Hepatocyte (in vitro differentiated cells): ENCODE measurements at regions not wholly inside any gene's neighbourhood (a gene's known extent, or its start where the extent isn't known, plus 50 kb on each side); places are given as distances from the start of the nearest gene placed in this dataset.

Experiments used
- DNase-seq: peaks from one replicate; pipeline ENCODE4 v3.0.0-alpha.2; 2016; ENCODE audit warnings: low spot score
- H2AFZ ChIP-seq: fragments of 200-600 bp; sonication (generic); 2 replicates; pipeline ENCODE4 v1.6.0; 2016; ENCODE audit warnings: antibody characterized with exemption, mild to moderate bottlenecking
- H3K27ac ChIP-seq: fragments of 200-600 bp; sonication (generic); 2 replicates; pipeline ENCODE4 v1.5.1; 2016; ENCODE audit warnings: mild to moderate bottlenecking
- H3K27me3 ChIP-seq: fragments of 200-600 bp; sonication (generic); 2 replicates; pipeline ENCODE4 v1.6.1; 2016
- H3K36me3 ChIP-seq: fragments of 200-600 bp; sonication (generic); replicated peaks from 2 replicates; pipeline ENCODE4 v1.5.1; 2016; ENCODE audit warnings: low read depth; ENCODE audit not compliant: insufficient read depth
- H3K4me1 ChIP-seq: fragments of 200-600 bp; sonication (generic); 2 replicates; pipeline ENCODE4 v1.5.1; 2016; ENCODE audit warnings: mild to moderate bottlenecking, moderate library complexity; ENCODE audit not compliant: insufficient read depth
- H3K4me2 ChIP-seq: fragments of 200-600 bp; sonication (generic); 2 replicates; pipeline ENCODE4 v1.6.0; 2016
- H3K4me3 ChIP-seq: fragments of 200-600 bp; sonication (generic); 2 replicates; pipeline ENCODE4 v1.5.1; 2016; ENCODE audit warnings: mild to moderate bottlenecking
- H3K79me2 ChIP-seq: fragments of 200-600 bp; sonication (generic); 2 replicates; pipeline ENCODE4 v1.6.0; 2017; ENCODE audit warnings: mild to moderate bottlenecking
- H3K9me2 ChIP-seq: fragments of 200-600 bp; sonication (generic); replicated peaks from 2 replicates; pipeline ENCODE4 v1.6.0; 2017; ENCODE audit warnings: mild to moderate bottlenecking; ENCODE audit not compliant: insufficient read depth
- H3K9me3 ChIP-seq: fragments of 200-600 bp; sonication (generic); 2 replicates; pipeline ENCODE4 v1.5.1; 2016; ENCODE audit warnings: low read depth, mild to moderate bottlenecking
- H4K20me1 ChIP-seq: fragments of 200-600 bp; sonication (generic); 2 replicates; pipeline ENCODE4 v1.6.0; 2016; ENCODE audit warnings: mild to moderate bottlenecking; ENCODE audit not compliant: insufficient read depth, poor library complexity, severe bottlenecking
- EZH2 ChIP-seq: fragments of 200-600 bp; sonication (generic); IDR thresholded peaks from 2 replicates; pipeline ENCODE4 v1.6.1; 2016; ENCODE audit warnings: antibody characterized with exemption, mild to moderate bottlenecking, borderline replicate concordance
- EZH2phosphoT487 ChIP-seq: fragments of 200-600 bp; sonication (generic); IDR thresholded peaks from one replicate; pipeline ENCODE4 v1.6.1; 2018; ENCODE audit warnings: antibody characterized with exemption, mild to moderate bottlenecking, low read depth, moderate library complexity; ENCODE audit not compliant: unreplicated experiment, severe bottlenecking
- WGBS: methylation state at CpG from one replicate; pipeline ENCODE4 v1.1.6; 2016; ENCODE audit warnings: low lambda C conversion rate; ENCODE audit errors: missing lambda C conversion rate; 5-methylcytosine and 5-hydroxymethylcytosine counted together
- TF ChIP-seq, protein P1 (sequence below): fragments of 200-600 bp; sonication (generic); IDR thresholded peaks from 2 replicates; pipeline ENCODE4 v1.5.1; 2016; ENCODE audit warnings: antibody characterized with exemption, mild to moderate bottlenecking; ENCODE audit not compliant: poor library complexity

DNA sequence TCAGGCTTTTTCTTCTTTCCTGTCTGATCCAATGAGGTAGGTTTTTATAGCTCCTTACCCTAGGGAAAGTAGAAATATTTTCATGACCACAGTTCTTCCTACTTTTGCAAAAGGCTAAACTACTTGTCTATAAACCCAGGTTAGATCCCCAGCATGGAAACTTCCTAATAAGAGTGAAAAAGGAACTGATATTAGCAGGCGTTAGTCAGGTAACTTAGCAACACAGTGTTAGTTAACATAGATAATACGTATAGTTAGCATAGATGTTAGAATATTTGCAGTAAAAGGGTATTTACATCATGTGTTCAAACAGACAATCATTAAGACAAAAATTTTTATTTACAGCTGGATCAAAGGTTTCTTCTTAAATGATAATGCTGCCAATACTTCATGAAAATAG lies 162.9 kb upstream of the DAB2 start:
- WGBS, result 77% methylated on average over 2 of the region's 2 CpGs
- Histone ChIP-seq H3K79me2 (no peaks in the 10 kb centered on the region), H3K27me3 (no peaks in the 10 kb centered on the region), H3K4me2 (no peak overlapping the region), H3K4me3 (no peak overlapping the region), H4K20me1 (no peaks in the 10 kb centered on the region), H3K27ac (no peak overlapping the region), H3K9me2 (no peaks in the 10 kb centered on the region), H3K4me1 (no peaks in the 10 kb centered on the region), H2AFZ (no peak overlapping the region), H3K9me3 (no peaks in the 10 kb centered on the region), H3K36me3 (no peaks in the 10 kb centered on the region)
- no peak for DNase-seq
- TF ChIP-seq EZH2phosphoT487 (no peak), EZH2 (no peak)
- TF ChIP-seq, protein P1, sequence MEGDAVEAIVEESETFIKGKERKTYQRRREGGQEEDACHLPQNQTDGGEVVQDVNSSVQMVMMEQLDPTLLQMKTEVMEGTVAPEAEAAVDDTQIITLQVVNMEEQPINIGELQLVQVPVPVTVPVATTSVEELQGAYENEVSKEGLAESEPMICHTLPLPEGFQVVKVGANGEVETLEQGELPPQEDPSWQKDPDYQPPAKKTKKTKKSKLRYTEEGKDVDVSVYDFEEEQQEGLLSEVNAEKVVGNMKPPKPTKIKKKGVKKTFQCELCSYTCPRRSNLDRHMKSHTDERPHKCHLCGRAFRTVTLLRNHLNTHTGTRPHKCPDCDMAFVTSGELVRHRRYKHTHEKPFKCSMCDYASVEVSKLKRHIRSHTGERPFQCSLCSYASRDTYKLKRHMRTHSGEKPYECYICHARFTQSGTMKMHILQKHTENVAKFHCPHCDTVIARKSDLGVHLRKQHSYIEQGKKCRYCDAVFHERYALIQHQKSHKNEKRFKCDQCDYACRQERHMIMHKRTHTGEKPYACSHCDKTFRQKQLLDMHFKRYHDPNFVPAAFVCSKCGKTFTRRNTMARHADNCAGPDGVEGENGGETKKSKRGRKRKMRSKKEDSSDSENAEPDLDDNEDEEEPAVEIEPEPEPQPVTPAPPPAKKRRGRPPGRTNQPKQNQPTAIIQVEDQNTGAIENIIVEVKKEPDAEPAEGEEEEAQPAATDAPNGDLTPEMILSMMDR, result no peak

- H3K4me2 ChIP-seq, result no peak overlapping the region
- no peak overlapping the region for H2AFZ ChIP-seq
- TF ChIP-seq, protein P1, result no peak
- no peak for TF ChIP-seq EZH2phosphoT487
- TF ChIP-seq EZH2, result no peak
- no peaks in the 10 kb centered on the region for H3K9me2 ChIP-seq
- H3K27me3 ChIP-seq, result no peaks in the 10 kb centered on the region
- 91% methylated on average over 9 of the region's 9 CpGs for WGBS
- no peaks in the 10 kb centered on the region for H3K79me2 ChIP-seq
- no peaks in the 10 kb centered on the region for H3K36me3 ChIP-seq
- H3K4me1 ChIP-seq, result peaks cover 3% of the 10 kb centered on the region
- no peaks in the 10 kb centered on the region for H4K20me1 ChIP-seq
- no peak overlapping the region for H3K27ac ChIP-seq
- H3K4me3 ChIP-seq, result no peak overlapping the region
- no peak for DNase-seq
- no peaks in the 10 kb centered on the region for H3K9me3 ChIP-seq
Measured at GRCh38 chr5:39586185-39586584, 161.4 kb upstream of the DAB2 start.

GRCh38 chr5:39584927-39585326 lies 160.1 kb upstream of the DAB2 start:
- no peaks in the 10 kb centered on the region for H3K9me2 ChIP-seq
- no peak overlapping the region for H3K27ac ChIP-seq
- H3K79me2 ChIP-seq, result no peaks in the 10 kb centered on the region
- DNase-seq, result no peak
- H3K9me3 ChIP-seq, result no peaks in the 10 kb centered on the region
- H3K36me3 ChIP-seq, result no peaks in the 10 kb centered on the region
- no peaks in the 10 kb centered on the region for H3K27me3 ChIP-seq
- H2AFZ ChIP-seq, result no peak overlapping the region
- H3K4me2 ChIP-seq, result no peak overlapping the region
- peaks cover 14% of the 10 kb centered on the region for H3K4me1 ChIP-seq
- no peaks in the 10 kb centered on the region for H4K20me1 ChIP-seq
- WGBS, result 62% methylated on average over 2 of the region's 2 CpGs
- H3K4me3 ChIP-seq, result no peak overlapping the region
- no peak for TF ChIP-seq EZH2phosphoT487
- no peak for TF ChIP-seq EZH2
- TF ChIP-seq, protein P1, result no peak

DNA sequence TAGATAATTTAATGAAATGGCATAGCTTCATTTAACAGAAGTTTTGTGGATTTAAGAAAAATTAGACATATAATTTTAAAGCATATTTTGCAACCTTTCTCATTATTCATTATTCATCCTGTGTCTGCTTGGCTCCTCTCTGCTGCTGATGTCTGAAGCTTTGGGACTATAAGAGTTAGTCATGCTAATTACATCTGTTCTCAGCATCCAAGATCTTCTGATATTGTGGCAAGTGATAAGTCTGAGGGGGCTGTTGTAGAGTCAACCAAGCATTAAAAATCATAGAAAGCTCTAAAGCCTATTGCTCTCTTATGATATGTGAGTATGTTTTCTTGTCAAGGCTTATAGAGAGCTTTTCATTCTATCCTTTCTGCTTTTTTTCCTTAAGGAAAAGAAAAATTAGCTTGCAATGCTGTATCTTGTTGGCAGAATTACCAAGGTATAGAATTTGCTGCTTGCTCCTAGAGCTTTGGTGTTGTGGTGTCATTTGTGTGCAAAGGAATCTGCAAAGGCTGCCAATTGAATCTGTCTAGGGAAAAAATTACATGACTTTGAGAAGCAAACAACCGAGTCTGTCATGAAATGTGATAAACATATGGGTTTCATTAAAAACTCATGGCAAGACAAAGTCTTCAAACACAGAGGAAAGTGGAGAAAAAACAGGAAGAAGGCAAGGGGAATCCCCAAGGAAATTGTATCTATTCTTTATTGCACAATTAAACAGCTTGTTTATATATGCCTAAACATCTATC lies 156.1 kb upstream of the DAB2 start:
- Histone ChIP-seq H3K9me2 (no peaks in the 10 kb centered on the region), H3K36me3 (no peaks in the 10 kb centered on the region), H3K4me3 (no peak overlapping the region), H3K27me3 (no peaks in the 10 kb centered on the region), H2AFZ (no peak overlapping the region), H3K9me3 (no peaks in the 10 kb centered on the region), H3K79me2 (no peaks in the 10 kb centered on the region), H4K20me1 (no peaks in the 10 kb centered on the region), H3K27ac (peak overlapping the region; percentile 45), H3K4me2 (peak overlapping the region; percentile 44), H3K4me1 (peaks cover 22% of the 10 kb centered on the region)
- 38% methylated on average over 1 of the region's 1 CpG for WGBS
- no peak for DNase-seq
- TF ChIP-seq EZH2, result no peak
- TF ChIP-seq EZH2phosphoT487, result no peak
- TF ChIP-seq, protein P1, result no peak
